ENCODE measurements at regions not wholly inside any gene's neighbourhood (a gene's known extent, or its start where the extent isn't known, plus 50 kb on each side); places are given as distances from the start of the nearest gene placed in this dataset.

GRCh38 chr3:34571714-34572113 lies 773.3 kb downstream of the PDCD6IP start:
- H3K4me3 ChIP-seq = no peak overlapping the region
- H3K27me3 ChIP-seq = no peaks in the 10 kb centered on the region
- no peaks in the 10 kb centered on the region for H3K9me3 ChIP-seq
- no peak for TF ChIP-seq POLR2A (IDR thresholded peaks at IDR 0.05)
- no peak for TF ChIP-seq EP300 (IDR thresholded peaks at IDR 0.05)
- TF ChIP-seq CTCF (IDR thresholded peaks at IDR 0.05) = no peak
- no peak for DNase-seq (ENCODE audit: low spot score in 2 of 2)
- no peaks in the 10 kb centered on the region for H3K4me1 ChIP-seq
- 94 to 98% methylated on average over 1 of the region's 1 CpG for WGBS, 2 donors
- no peaks in the 10 kb centered on the region for H3K36me3 ChIP-seq
- H3K27ac ChIP-seq = no peak overlapping the region

GRCh38 chr3:34575776-34576175 lies 777.3 kb downstream of the PDCD6IP start:
- H3K4me3 ChIP-seq = no peak overlapping the region
- no peaks in the 10 kb centered on the region for H3K27me3 ChIP-seq
- DNase-seq (ENCODE audit: low spot score in 2 of 2) = no peak
- H3K36me3 ChIP-seq = no peaks in the 10 kb centered on the region
- H3K9me3 ChIP-seq = no peaks in the 10 kb centered on the region
- WGBS, 2 donors = 63 to 65% methylated on average over 3 of the region's 3 CpGs
- TF ChIP-seq CTCF (IDR thresholded peaks at IDR 0.05) (no peak), EP300 (IDR thresholded peaks at IDR 0.05) (no peak), POLR2A (IDR thresholded peaks at IDR 0.05) (no peak)
- H3K27ac ChIP-seq = no peak overlapping the region
- no peaks in the 10 kb centered on the region for H3K4me1 ChIP-seq

GRCh38 chr3:34582055-34582454 lies 783.6 kb downstream of the PDCD6IP start:
- H3K4me3 ChIP-seq = no peak overlapping the region
- TF ChIP-seq CTCF (IDR thresholded peaks at IDR 0.05) (no peak), POLR2A (IDR thresholded peaks at IDR 0.05) (no peak), EP300 (IDR thresholded peaks at IDR 0.05) (no peak)
- H3K4me1 ChIP-seq = no peaks in the 10 kb centered on the region
- no peak overlapping the region for H3K27ac ChIP-seq
- peaks cover 0 to 5% (median 0%) of the 10 kb centered on the region in 4 donors for H3K9me3 ChIP-seq
- H3K27me3 ChIP-seq = no peaks in the 10 kb centered on the region
- DNase-seq (ENCODE audit: low spot score in 2 of 2) = no peak
- H3K36me3 ChIP-seq = no peaks in the 10 kb centered on the region

- no peak overlapping the region for H3K4me3 ChIP-seq
- H3K27me3 ChIP-seq = no peaks in the 10 kb centered on the region
- H3K27ac ChIP-seq = no peak overlapping the region
- peaks cover 0 to 8% (median 0%) of the 10 kb centered on the region in 4 donors for H3K9me3 ChIP-seq
- no peaks in the 10 kb centered on the region for H3K4me1 ChIP-seq
- TF ChIP-seq POLR2A (IDR thresholded peaks at IDR 0.05) (no peak), EP300 (IDR thresholded peaks at IDR 0.05) (no peak), CTCF (IDR thresholded peaks at IDR 0.05) (no peak)
- DNase-seq (ENCODE audit: low spot score in 2 of 2) = no peak
- WGBS, 2 donors = 55 to 65% methylated on average over 2 of the region's 2 CpGs
- H3K36me3 ChIP-seq = no peaks in the 10 kb centered on the region
Measured at GRCh38 chr3:34583451-34583850, 785.0 kb downstream of the PDCD6IP start.

- TF ChIP-seq CTCF (IDR thresholded peaks at IDR 0.05) = no peak
- no peak for TF ChIP-seq POLR2A (IDR thresholded peaks at IDR 0.05)
- no peak for TF ChIP-seq EP300 (IDR thresholded peaks at IDR 0.05)
- H3K27ac ChIP-seq = no peak overlapping the region
- no peak overlapping the region for H3K4me3 ChIP-seq
- H3K36me3 ChIP-seq = no peaks in the 10 kb centered on the region
- no peak for DNase-seq (ENCODE audit: low spot score in 2 of 2)
- H3K27me3 ChIP-seq = no peaks in the 10 kb centered on the region
- peaks cover 0 to 10% (median 0%) of the 10 kb centered on the region in 4 donors for H3K9me3 ChIP-seq
- WGBS, 2 donors = 50 to 56% methylated on average over 1 of the region's 1 CpG
- no peaks in the 10 kb centered on the region for H3K4me1 ChIP-seq
Measured at GRCh38 chr3:34584971-34585370, 786.5 kb downstream of the PDCD6IP start.

All from tibial nerve (tissue), 4 donors.